Glutamatergic neuron (in vitro differentiated cells): ENCODE measurements at regions not wholly inside any gene's neighbourhood (a gene's known extent, or its start where the extent isn't known, plus 50 kb on each side); places are given as distances from the start of the nearest gene placed in this dataset.
A peak's percentile ranks its signal among the peaks of the same experiment; 100 is the strongest.

ENCODE experiments used
- DNase-seq: peaks from one replicate; pipeline ENCODE4 v3.0.0; 2022
- H3K27ac Mint-ChIP-seq: one replicate; pipeline ENCODE4 v1.8.0; 2020; ENCODE audit warnings: mild to moderate bottlenecking, mixed read lengths, inconsistent platforms; ENCODE audit not compliant: unreplicated experiment
- H3K27me3 Mint-ChIP-seq: one replicate; pipeline ENCODE4 v1.8.0; 2020; ENCODE audit warnings: mild to moderate bottlenecking, moderate library complexity, mixed read lengths, inconsistent platforms; ENCODE audit not compliant: unreplicated experiment
- H3K36me3 Mint-ChIP-seq: one replicate; pipeline ENCODE4 v1.8.0; 2020; ENCODE audit warnings: mild to moderate bottlenecking, mixed read lengths, inconsistent platforms; ENCODE audit not compliant: unreplicated experiment
- H3K4me1 Mint-ChIP-seq: one replicate; pipeline ENCODE4 v1.8.0; 2020; ENCODE audit warnings: mild to moderate bottlenecking, low read depth, mixed read lengths, inconsistent platforms; ENCODE audit not compliant: unreplicated experiment
- H3K4me3 Mint-ChIP-seq: one replicate; pipeline ENCODE4 v1.8.0; 2020; ENCODE audit warnings: mild to moderate bottlenecking, mixed read lengths, inconsistent platforms; ENCODE audit not compliant: unreplicated experiment
- H3K9me3 Mint-ChIP-seq: one replicate; pipeline ENCODE4 v1.8.0; 2020; ENCODE audit warnings: mild to moderate bottlenecking, moderate library complexity, mixed read lengths, inconsistent platforms; ENCODE audit not compliant: unreplicated experiment
- CTCF ChIP-seq: fragments of 200-600 bp; sonication (generic); IDR thresholded peaks from one replicate; pipeline ENCODE4 v1.5.0; 2021; ENCODE audit not compliant: partially characterized antibody, unreplicated experiment

- peak; percentile 29 for DNase-seq
- peak overlapping the region; percentile 50 for H3K27ac Mint-ChIP-seq
- H3K9me3 Mint-ChIP-seq: no peaks in the 10 kb centered on the region
- no peak for TF ChIP-seq CTCF
- peaks cover 1% of the 10 kb centered on the region for H3K27me3 Mint-ChIP-seq
- H3K36me3 Mint-ChIP-seq: no peaks in the 10 kb centered on the region
- no peak overlapping the region for H3K4me3 Mint-ChIP-seq
- H3K4me1 Mint-ChIP-seq: peaks cover 7% of the 10 kb centered on the region
Observed at GRCh38 chr17:59513934-59514841, 51.2 kb upstream of the DHX40 start.
